HG02938 (cell line): ENCODE measurements at regions not wholly inside any gene's neighbourhood (a gene's known extent, or its start where the extent isn't known, plus 50 kb on each side); places are given as distances from the start of the nearest gene placed in this dataset.

Experiments
- ATAC-seq: cut with Tn5 transposase; IDR thresholded peaks from one replicate; pipeline ENCODE4 v1.9.1; 2021; ENCODE audit warnings: mild to moderate bottlenecking, moderate library complexity; ENCODE audit not compliant: unreplicated experiment

GRCh38 chr11:11016943-11017342, 159.1 kb upstream of the ZBED5 start:
- ATAC-seq, result no peak

- ATAC-seq, result no peak
These were observed 158.2 kb upstream of the ZBED5 start for GRCh38 chr11:11016068-11016467.

GRCh38 chr11:11011617-11012016, 153.8 kb upstream of the ZBED5 start:
- ATAC-seq, result no peak

- ATAC-seq, result no peak
These were observed 152.8 kb upstream of the ZBED5 start for GRCh38 chr11:11010624-11011127.

- no peak for ATAC-seq
These were observed 151.3 kb upstream of the ZBED5 start for GRCh38 chr11:11009179-11009578.

GRCh38 chr11:11004069-11004468, 146.2 kb upstream of the ZBED5 start:
- ATAC-seq, result no peak

- no peak for ATAC-seq
These were observed 145.4 kb upstream of the ZBED5 start for GRCh38 chr11:11003226-11003625.

GRCh38 chr11:11000579-11001283, 142.9 kb upstream of the ZBED5 start:
- no peak for ATAC-seq

GRCh38 chr11:10998674-10999073, 140.8 kb upstream of the ZBED5 start:
- ATAC-seq, result no peak

- ATAC-seq, result no peak
These were observed 138.8 kb upstream of the ZBED5 start for GRCh38 chr11:10996678-10997077.

- ATAC-seq, result no peak
These were observed 135.8 kb upstream of the ZBED5 start for GRCh38 chr11:10993640-10994039.

GRCh38 chr11:10993186-10993585, 135.3 kb upstream of the ZBED5 start:
- ATAC-seq, result no peak

- ATAC-seq, result no peak
These were observed 133.5 kb upstream of the ZBED5 start for GRCh38 chr11:10991393-10991792.

GRCh38 chr11:10990637-10991193, 132.9 kb upstream of the ZBED5 start:
- no peak for ATAC-seq

- no peak for ATAC-seq
These were observed 132.3 kb upstream of the ZBED5 start for GRCh38 chr11:10990160-10990559.

- ATAC-seq, result no peak
These were observed 128.2 kb upstream of the ZBED5 start for GRCh38 chr11:10986006-10986405.

- ATAC-seq, result no peak
These were observed 126.9 kb upstream of the ZBED5 start for GRCh38 chr11:10984742-10985141.

- no peak for ATAC-seq
These were observed 126.4 kb upstream of the ZBED5 start for GRCh38 chr11:10984250-10984649.

- no peak for ATAC-seq
These were observed 125.1 kb upstream of the ZBED5 start for GRCh38 chr11:10982704-10983510.

GRCh38 chr11:10979529-10979928, 121.7 kb upstream of the ZBED5 start:
- ATAC-seq, result no peak

- ATAC-seq, result no peak
These were observed 120.3 kb upstream of the ZBED5 start for GRCh38 chr11:10978198-10978597.

GRCh38 chr11:10975287-10975721, 117.5 kb upstream of the ZBED5 start:
- ATAC-seq, result no peak
